ENCODE measurements at regions not wholly inside any gene's neighbourhood (a gene's known extent, or its start where the extent isn't known, plus 50 kb on each side); places are given as distances from the start of the nearest gene placed in this dataset.

GRCh38 chr17:72514891-72515290 lies 394.1 kb downstream of the SOX9 start:
- no peak for TF ChIP-seq POLR2AphosphoS5 (IDR thresholded peaks at IDR 0.05; ENCODE audit: low read depth, low read length)
- TF ChIP-seq FOXP2 (optimal IDR thresholded peaks at IDR 0.05; ENCODE audit: borderline replicate concordance, extremely low read depth, extremely low read length, insufficient read depth), result no peak
- TF ChIP-seq REST (IDR thresholded peaks at IDR 0.05; ENCODE audit: insufficient read depth in 1 of 2, low read depth in 2 of 2, low read length in 2 of 2), result no peak
- no peak for TF ChIP-seq TAF1 (IDR thresholded peaks at IDR 0.05; ENCODE audit: borderline replicate concordance, insufficient read depth, low read length)
- TF ChIP-seq SIN3A (IDR thresholded peaks at IDR 0.05; ENCODE audit: borderline replicate concordance, insufficient read depth, low read length), result no peak

- no peak for TF ChIP-seq FOXP2 (optimal IDR thresholded peaks at IDR 0.05; ENCODE audit: borderline replicate concordance, extremely low read depth, extremely low read length, insufficient read depth)
- TF ChIP-seq TAF1 (IDR thresholded peaks at IDR 0.05; ENCODE audit: borderline replicate concordance, insufficient read depth, low read length), result no peak
- TF ChIP-seq POLR2AphosphoS5 (IDR thresholded peaks at IDR 0.05; ENCODE audit: low read depth, low read length), result no peak
- no peak for TF ChIP-seq SIN3A (IDR thresholded peaks at IDR 0.05; ENCODE audit: borderline replicate concordance, insufficient read depth, low read length)
- TF ChIP-seq REST (IDR thresholded peaks at IDR 0.05; ENCODE audit: insufficient read depth in 1 of 2, low read depth in 2 of 2, low read length in 2 of 2), result no peak
Observed at GRCh38 chr17:72515291-72516065, 394.7 kb downstream of the SOX9 start.

- TF ChIP-seq FOXP2 (optimal IDR thresholded peaks at IDR 0.05; ENCODE audit: borderline replicate concordance, extremely low read depth, extremely low read length, insufficient read depth) (no peak), TAF1 (IDR thresholded peaks at IDR 0.05; ENCODE audit: borderline replicate concordance, insufficient read depth, low read length) (no peak), POLR2AphosphoS5 (IDR thresholded peaks at IDR 0.05; ENCODE audit: low read depth, low read length) (no peak), SIN3A (IDR thresholded peaks at IDR 0.05; ENCODE audit: borderline replicate concordance, insufficient read depth, low read length) (no peak), REST (IDR thresholded peaks at IDR 0.05; ENCODE audit: insufficient read depth in 1 of 2, low read depth in 2 of 2, low read length in 2 of 2) (no peak)
Observed at GRCh38 chr17:72516772-72517399, 396.1 kb downstream of the SOX9 start.

- TF ChIP-seq POLR2AphosphoS5 (IDR thresholded peaks at IDR 0.05; ENCODE audit: low read depth, low read length) (no peak), TAF1 (IDR thresholded peaks at IDR 0.05; ENCODE audit: borderline replicate concordance, insufficient read depth, low read length) (no peak)
Observed at GRCh38 chr17:72517413-72518158, 396.8 kb downstream of the SOX9 start.

- no peak for TF ChIP-seq SIN3A (IDR thresholded peaks at IDR 0.05; ENCODE audit: borderline replicate concordance, insufficient read depth, low read length)
- no peak for TF ChIP-seq REST (IDR thresholded peaks at IDR 0.05; ENCODE audit: insufficient read depth in 1 of 2, low read depth in 2 of 2, low read length in 2 of 2)
- TF ChIP-seq TAF1 (IDR thresholded peaks at IDR 0.05; ENCODE audit: borderline replicate concordance, insufficient read depth, low read length), result no peak
- no peak for TF ChIP-seq POLR2AphosphoS5 (IDR thresholded peaks at IDR 0.05; ENCODE audit: low read depth, low read length)
- no peak for TF ChIP-seq FOXP2 (optimal IDR thresholded peaks at IDR 0.05; ENCODE audit: borderline replicate concordance, extremely low read depth, extremely low read length, insufficient read depth)
Observed at GRCh38 chr17:72518159-72518732, 397.4 kb downstream of the SOX9 start.

Data from PFSK-1 (cell line).